CD8-positive, alpha-beta memory T cell (primary cell): ENCODE measurements at regions not wholly inside any gene's neighbourhood (a gene's known extent, or its start where the extent isn't known, plus 50 kb on each side); places are given as distances from the start of the nearest gene placed in this dataset.

Source experiments
- CTCF ChIA-PET: fragments of 350-600 bp; sonication (Branson Sonifier 250); formaldehyde crosslinking; loops from one replicate; lab custom pipeline; 2021; ENCODE audit warnings: antibody characterized with exemption; lab: Charles Lee
- POLR2A ChIA-PET: fragments of 350-600 bp; sonication (Branson Sonifier 250); formaldehyde crosslinking; loops from one replicate; lab custom pipeline; 2021; ENCODE audit warnings: antibody characterized with exemption; lab: Charles Lee
- DNase-seq, 5 donors: peaks; one replicate each; pipeline versions ENCODE4 v3.0.0 to v3.0.0-alpha.2; 2020 to 2022; ENCODE audit warnings: mixed read lengths in 1 of 5
- H3K27ac ChIP-seq: one replicate; pipeline ENCODE4 v1.7.0; 2013; ENCODE audit warnings: low read depth, mild to moderate bottlenecking, low read length, moderate library complexity
- H3K27me3 ChIP-seq: 2 replicates; pipeline ENCODE4 v1.7.0; 2013; ENCODE audit warnings: low read length, mild to moderate bottlenecking; ENCODE audit not compliant: insufficient read depth, poor library complexity, severe bottlenecking
- H3K36me3 ChIP-seq: 2 replicates; pipeline ENCODE4 v1.7.0; 2013; ENCODE audit warnings: mild to moderate bottlenecking, low read length, moderate library complexity; ENCODE audit not compliant: insufficient read depth
- H3K4me1 ChIP-seq: 2 replicates; pipeline ENCODE4 v1.7.0; 2013; ENCODE audit warnings: mild to moderate bottlenecking, low read length, moderate library complexity; ENCODE audit not compliant: insufficient read depth
- H3K4me3 ChIP-seq: 2 replicates; pipeline ENCODE4 v1.7.0; 2013; ENCODE audit warnings: mild to moderate bottlenecking, low read length
- H3K9me3 ChIP-seq: 2 replicates; pipeline ENCODE4 v1.7.0; 2013; ENCODE audit warnings: mild to moderate bottlenecking, low read length
- H3K27ac Mint-ChIP-seq, 8 donors: one replicate each; pipeline ENCODE4 v1.8.0; 2020 to 2021; ENCODE audit warnings: mixed read lengths in 8 of 8, mild to moderate bottlenecking in 6 of 8, inconsistent platforms in 3 of 8, moderate library complexity in 3 of 8
- H3K27me3 Mint-ChIP-seq, 2 donors: one replicate each; pipeline ENCODE4 v1.8.0; 2020 to 2021; ENCODE audit warnings: mixed read lengths in 2 of 2, mild to moderate bottlenecking in 1 of 2, moderate library complexity in 1 of 2
- H3K36me3 Mint-ChIP-seq, 3 donors: one replicate each; pipeline ENCODE4 v1.8.0; 2020 to 2021; ENCODE audit warnings: mixed read lengths in 3 of 3, inconsistent platforms in 1 of 3, mild to moderate bottlenecking in 1 of 3
- H3K4me1 Mint-ChIP-seq, 3 donors: one replicate each; pipeline ENCODE4 v1.8.0; 2020 to 2021; ENCODE audit warnings: mixed read lengths in 3 of 3, inconsistent platforms in 1 of 3, mild to moderate bottlenecking in 1 of 3
- H3K4me3 Mint-ChIP-seq, 7 donors: one replicate each; pipeline ENCODE4 v1.8.0; 2020 to 2021; ENCODE audit warnings: mixed read lengths in 7 of 7, mild to moderate bottlenecking in 6 of 7, moderate library complexity in 4 of 7, inconsistent platforms in 2 of 7
- H3K9me3 Mint-ChIP-seq, 5 donors: one replicate each; pipeline ENCODE4 v1.8.0; 2020 to 2022; ENCODE audit warnings: mixed read lengths in 5 of 5, mild to moderate bottlenecking in 3 of 5, moderate library complexity in 2 of 5, inconsistent platforms in 1 of 5

GRCh38 chr22:27679176-27679575 lies 122.4 kb downstream of the MN1 start:
- ChIA-PET POLR2A (no interaction called here), CTCF (no interaction called here)
- H3K4me3 Mint-ChIP-seq: no peak overlapping the region
- H3K27me3 Mint-ChIP-seq: peaks cover 7 to 11% of the 10 kb centered on the region in 2 donors
- Histone ChIP-seq H3K4me3 (no peak overlapping the region), H3K9me3 (no peaks in the 10 kb centered on the region), H3K4me1 (no peaks in the 10 kb centered on the region), H3K27ac (no peak overlapping the region), H3K36me3 (no peaks in the 10 kb centered on the region), H3K27me3 (no peaks in the 10 kb centered on the region)
- no peak overlapping the region for H3K27ac Mint-ChIP-seq
- H3K9me3 Mint-ChIP-seq: peaks cover 0 to 2% (median 0%) of the 10 kb centered on the region in 5 donors
- H3K36me3 Mint-ChIP-seq: no peaks in the 10 kb centered on the region
- no peak for DNase-seq
- no peaks in the 10 kb centered on the region for H3K4me1 Mint-ChIP-seq

- no peaks in the 10 kb centered on the region for H3K4me1 ChIP-seq
- H3K36me3 Mint-ChIP-seq: no peaks in the 10 kb centered on the region
- no peaks in the 10 kb centered on the region for H3K36me3 ChIP-seq
- H3K9me3 Mint-ChIP-seq: peaks cover 0 to 2% (median 0%) of the 10 kb centered on the region in 5 donors
- no peak overlapping the region for H3K27ac ChIP-seq
- H3K27ac Mint-ChIP-seq: no peak overlapping the region
- no peak for DNase-seq
- ChIA-PET CTCF (no interaction called here), POLR2A (no interaction called here)
- H3K27me3 Mint-ChIP-seq: peaks cover 7 to 11% of the 10 kb centered on the region in 2 donors
- H3K9me3 ChIP-seq: no peaks in the 10 kb centered on the region
- H3K4me3 ChIP-seq: no peak overlapping the region
- H3K4me3 Mint-ChIP-seq: no peak overlapping the region
- H3K27me3 ChIP-seq: no peaks in the 10 kb centered on the region
- H3K4me1 Mint-ChIP-seq: no peaks in the 10 kb centered on the region
Measured at GRCh38 chr22:27679693-27680488, 121.7 kb downstream of the MN1 start.

GRCh38 chr22:27680636-27681035 lies 120.9 kb downstream of the MN1 start:
- CTCF ChIA-PET: no interaction called here
- Histone ChIP-seq H3K9me3 (no peaks in the 10 kb centered on the region), H3K36me3 (no peaks in the 10 kb centered on the region), H3K4me1 (no peaks in the 10 kb centered on the region), H3K27me3 (no peaks in the 10 kb centered on the region), H3K27ac (no peak overlapping the region), H3K4me3 (no peak overlapping the region)
- no peak for DNase-seq
- no peak overlapping the region for H3K27ac Mint-ChIP-seq
- no peak overlapping the region for H3K4me3 Mint-ChIP-seq
- H3K27me3 Mint-ChIP-seq: peaks cover 6 to 11% of the 10 kb centered on the region in 2 donors
- POLR2A ChIA-PET: no interaction called here
- H3K36me3 Mint-ChIP-seq: no peaks in the 10 kb centered on the region
- H3K9me3 Mint-ChIP-seq: peaks cover 0 to 2% (median 0%) of the 10 kb centered on the region in 5 donors
- H3K4me1 Mint-ChIP-seq: no peaks in the 10 kb centered on the region

GRCh38 chr22:27681037-27681436 lies 120.5 kb downstream of the MN1 start:
- Histone ChIP-seq H3K27me3 (no peaks in the 10 kb centered on the region), H3K27ac (no peak overlapping the region), H3K36me3 (no peaks in the 10 kb centered on the region), H3K9me3 (no peaks in the 10 kb centered on the region), H3K4me3 (no peak overlapping the region), H3K4me1 (no peaks in the 10 kb centered on the region)
- peaks cover 3 to 7% of the 10 kb centered on the region in 2 donors for H3K27me3 Mint-ChIP-seq
- ChIA-PET CTCF (no interaction called here), POLR2A (no interaction called here)
- no peaks in the 10 kb centered on the region for H3K36me3 Mint-ChIP-seq
- H3K9me3 Mint-ChIP-seq: peaks cover 0 to 2% (median 0%) of the 10 kb centered on the region in 5 donors
- no peak for DNase-seq
- H3K27ac Mint-ChIP-seq: no peak overlapping the region
- H3K4me1 Mint-ChIP-seq: no peaks in the 10 kb centered on the region
- H3K4me3 Mint-ChIP-seq: no peak overlapping the region

GRCh38 chr22:27682437-27682836 lies 119.1 kb downstream of the MN1 start:
- Histone ChIP-seq H3K4me3 (no peak overlapping the region), H3K36me3 (no peaks in the 10 kb centered on the region), H3K4me1 (no peaks in the 10 kb centered on the region), H3K27me3 (no peaks in the 10 kb centered on the region), H3K9me3 (no peaks in the 10 kb centered on the region), H3K27ac (no peak overlapping the region)
- no peak for DNase-seq
- peaks cover 3 to 4% of the 10 kb centered on the region in 2 donors for H3K27me3 Mint-ChIP-seq
- H3K4me1 Mint-ChIP-seq: no peaks in the 10 kb centered on the region
- no peak overlapping the region for H3K27ac Mint-ChIP-seq
- H3K4me3 Mint-ChIP-seq: no peak overlapping the region
- H3K36me3 Mint-ChIP-seq: no peaks in the 10 kb centered on the region
- CTCF ChIA-PET: no interaction called here
- peaks cover 0 to 2% (median 0%) of the 10 kb centered on the region in 5 donors for H3K9me3 Mint-ChIP-seq
- POLR2A ChIA-PET: no interaction called here

- Mint-ChIP-seq H3K27me3 (peaks cover 3 to 4% of the 10 kb centered on the region in 2 donors), H3K9me3 (peaks cover 3 to 8% (median 4%) of the 10 kb centered on the region in 5 donors), H3K4me1 (no peaks in the 10 kb centered on the region), H3K27ac (no peak overlapping the region), H3K4me3 (no peak overlapping the region), H3K36me3 (no peaks in the 10 kb centered on the region)
- Histone ChIP-seq H3K9me3 (no peaks in the 10 kb centered on the region), H3K4me1 (no peaks in the 10 kb centered on the region), H3K27ac (no peak overlapping the region), H3K36me3 (no peaks in the 10 kb centered on the region), H3K27me3 (no peaks in the 10 kb centered on the region), H3K4me3 (no peak overlapping the region)
- POLR2A ChIA-PET: no interaction called here
- no peak for DNase-seq
- CTCF ChIA-PET: no interaction called here
Measured at GRCh38 chr22:27684901-27685300, 116.7 kb downstream of the MN1 start.

GRCh38 chr22:27685515-27685914 lies 116.0 kb downstream of the MN1 start:
- H3K4me3 Mint-ChIP-seq: no peak overlapping the region
- Histone ChIP-seq H3K9me3 (no peaks in the 10 kb centered on the region), H3K36me3 (no peaks in the 10 kb centered on the region), H3K27ac (no peak overlapping the region), H3K27me3 (no peaks in the 10 kb centered on the region), H3K4me1 (no peaks in the 10 kb centered on the region), H3K4me3 (no peak overlapping the region)
- H3K4me1 Mint-ChIP-seq: no peaks in the 10 kb centered on the region
- ChIA-PET CTCF (no interaction called here), POLR2A (no interaction called here)
- no peak overlapping the region for H3K27ac Mint-ChIP-seq
- no peak for DNase-seq
- H3K36me3 Mint-ChIP-seq: no peaks in the 10 kb centered on the region
- peaks cover 3 to 4% of the 10 kb centered on the region in 2 donors for H3K27me3 Mint-ChIP-seq
- H3K9me3 Mint-ChIP-seq: peaks cover 3 to 7% (median 4%) of the 10 kb centered on the region in 5 donors

GRCh38 chr22:27685970-27686369 lies 115.6 kb downstream of the MN1 start:
- ChIA-PET CTCF (no interaction called here), POLR2A (no interaction called here)
- Histone ChIP-seq H3K36me3 (no peaks in the 10 kb centered on the region), H3K9me3 (no peaks in the 10 kb centered on the region), H3K4me3 (no peak overlapping the region), H3K27ac (no peak overlapping the region), H3K27me3 (no peaks in the 10 kb centered on the region), H3K4me1 (no peaks in the 10 kb centered on the region)
- Mint-ChIP-seq H3K4me3 (no peak overlapping the region), H3K4me1 (no peaks in the 10 kb centered on the region), H3K27ac (no peak overlapping the region), H3K27me3 (peaks cover 3 to 4% of the 10 kb centered on the region in 2 donors), H3K36me3 (no peaks in the 10 kb centered on the region), H3K9me3 (peaks cover 3 to 7% (median 4%) of the 10 kb centered on the region in 5 donors)
- DNase-seq: no peak
